Cardiac septum (tissue), 1 donor: ENCODE measurements at regions not wholly inside any gene's neighbourhood (a gene's known extent, or its start where the extent isn't known, plus 50 kb on each side); places are given as distances from the start of the nearest gene placed in this dataset.
"Not testable (repeated sequence)": the region's sequence is repeated elsewhere in the genome, so short reads cannot be mapped to it uniquely, and the experiment has no call there.

ENCODE experiments used
- DNase-seq: peaks from one replicate; pipeline ENCODE4 v3.0.0-alpha.2; 2020; ENCODE audit warnings: low spot score
- intact Hi-C: fragments of 100-400 bp; cut with DNase I; formaldehyde crosslinking; loops from one replicate; pipeline ENCODE4 v1.14.0; 2022
- donor health status: DM: no; HTN: no; CAD: no.

DNA sequence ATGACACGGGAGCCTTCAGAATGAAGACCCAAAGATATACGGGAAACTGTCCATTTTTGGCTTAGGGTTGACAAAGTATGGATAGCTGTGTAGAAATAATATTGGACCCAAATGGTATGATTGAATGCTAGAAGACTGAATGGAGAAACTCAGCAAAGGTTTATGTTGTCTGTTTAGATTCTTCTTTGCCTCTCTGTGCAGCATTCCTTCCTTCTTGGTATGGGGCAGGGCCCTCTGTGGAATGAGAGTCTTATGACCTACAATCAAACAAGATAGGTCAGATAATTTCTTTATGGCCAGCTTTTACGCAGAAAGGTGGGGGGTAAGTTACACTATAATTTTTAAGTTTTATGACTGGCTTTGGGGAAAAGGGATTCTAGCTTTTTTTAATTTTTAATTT lies 124.3 kb downstream of the PCDH10 start:
- intact Hi-C loops = no loop called here
- DNase-seq = no peak

DNA sequence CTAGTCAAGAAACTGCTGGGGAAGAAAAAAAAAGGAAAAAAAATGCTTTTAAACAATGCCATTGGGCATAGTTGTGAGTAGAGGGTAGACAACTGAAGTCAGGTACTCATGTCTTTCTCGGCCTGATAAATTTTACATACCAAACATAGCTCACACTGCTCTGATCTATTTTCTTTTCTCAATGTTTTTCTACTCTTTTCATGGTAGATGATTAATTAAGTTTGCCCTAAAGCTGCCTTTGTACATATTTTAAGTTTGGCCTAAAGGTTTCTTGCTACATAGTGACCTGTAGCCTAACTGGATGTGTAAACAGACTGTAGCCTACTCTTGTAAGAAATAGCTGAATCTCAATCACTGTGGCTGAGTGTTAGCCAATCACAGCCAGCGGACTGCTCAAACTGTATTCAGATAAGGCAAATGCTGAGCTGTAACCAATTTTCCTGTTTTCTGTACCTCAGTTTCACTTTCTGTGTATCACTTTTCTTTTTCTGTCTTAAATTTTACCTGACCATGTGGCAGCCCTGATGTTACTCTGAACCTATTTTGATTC lies 121.0 kb downstream of the PCDH10 start:
- no peak for DNase-seq
- intact Hi-C loops = no loop called here

DNA sequence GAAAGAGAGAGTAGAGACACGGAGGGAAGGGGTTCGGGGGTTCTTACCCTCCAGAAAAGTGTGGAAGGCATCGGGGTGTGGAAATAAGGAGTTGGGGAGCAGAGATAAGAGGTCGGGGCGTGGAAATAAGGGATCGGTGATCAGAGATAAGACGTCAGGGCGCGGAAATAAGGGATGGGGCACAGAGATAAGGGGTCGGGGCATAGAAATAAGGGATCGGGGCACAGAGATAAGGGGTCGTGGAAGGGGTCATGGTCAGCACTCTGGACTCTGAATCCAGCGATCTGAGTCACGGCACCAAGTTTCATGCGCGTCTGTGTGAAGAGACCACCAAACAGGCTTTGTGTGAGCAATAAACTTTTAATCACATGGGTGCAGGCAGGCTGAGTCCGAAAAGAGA lies 119.1 kb downstream of the PCDH10 start:
- intact Hi-C loops = no loop called here

DNA sequence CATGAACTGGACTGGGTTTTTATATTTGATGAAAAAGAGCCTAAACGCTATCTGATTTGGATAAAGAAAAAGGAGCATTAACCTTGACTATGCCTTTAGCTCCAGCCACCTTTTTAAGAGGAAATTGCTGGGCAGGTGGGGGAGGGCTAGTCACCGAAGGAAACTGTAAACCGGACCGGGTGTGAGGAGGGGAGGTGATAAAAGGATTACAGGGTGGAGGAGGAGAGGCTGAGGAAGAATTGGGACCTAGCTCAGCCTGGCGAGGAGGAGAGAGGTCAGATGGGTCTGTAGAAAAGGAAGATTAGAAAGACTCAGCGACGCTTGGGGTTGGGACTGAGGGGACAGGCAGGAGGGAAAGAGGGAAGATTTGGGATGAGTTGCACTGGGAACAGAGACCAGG lies 118.4 kb downstream of the PCDH10 start:
- intact Hi-C loops, DNase-seq: not testable (repeated sequence)

More for the DNA sequence above, 119.1 kb downstream of the PCDH10 start:
- DNase-seq = no peak

DNA sequence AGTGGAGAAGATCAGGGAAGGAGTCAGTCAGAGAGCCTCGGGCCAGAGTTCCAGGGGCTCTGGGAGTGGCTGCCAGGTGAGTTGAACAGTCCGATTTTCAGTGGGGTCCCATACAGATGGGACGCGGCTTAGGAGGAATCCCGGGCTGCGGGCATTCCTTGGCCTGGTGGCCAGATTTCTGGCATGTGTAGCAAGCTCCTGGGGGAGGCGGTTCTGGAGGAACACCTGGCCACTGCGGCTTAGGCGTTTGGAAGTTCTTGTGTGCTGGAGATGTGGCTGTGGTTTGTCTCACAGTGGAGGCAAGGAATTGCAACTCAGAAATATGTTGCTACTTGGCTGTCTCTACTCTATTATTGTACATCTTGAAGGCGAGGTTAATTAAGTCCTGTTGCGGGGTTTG lies 117.9 kb downstream of the PCDH10 start:
- intact Hi-C loops = not testable (repeated sequence)

DNA sequence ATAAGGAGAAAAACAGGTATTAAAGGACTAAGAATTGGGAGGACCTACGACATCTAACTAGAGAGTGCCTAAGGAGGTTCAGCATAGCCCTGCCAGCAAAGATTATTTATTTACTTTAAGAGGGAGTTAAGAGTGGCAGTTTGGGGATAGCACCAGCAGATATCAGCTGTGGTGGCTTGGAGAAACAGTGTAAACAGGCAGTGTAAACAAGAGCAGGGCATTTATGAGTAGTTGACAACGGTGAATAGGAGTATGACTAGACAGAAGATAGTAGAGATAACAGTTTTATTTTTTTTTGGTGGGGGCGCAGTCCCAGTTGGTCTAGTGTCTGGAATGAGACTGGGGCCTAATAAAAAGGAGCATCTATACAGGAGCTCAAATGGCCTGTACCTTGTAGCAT lies 115.2 kb downstream of the PCDH10 start:
- intact Hi-C loops, DNase-seq: not testable (repeated sequence)

More for the DNA sequence above, 117.9 kb downstream of the PCDH10 start:
- DNase-seq = not testable (repeated sequence)

DNA sequence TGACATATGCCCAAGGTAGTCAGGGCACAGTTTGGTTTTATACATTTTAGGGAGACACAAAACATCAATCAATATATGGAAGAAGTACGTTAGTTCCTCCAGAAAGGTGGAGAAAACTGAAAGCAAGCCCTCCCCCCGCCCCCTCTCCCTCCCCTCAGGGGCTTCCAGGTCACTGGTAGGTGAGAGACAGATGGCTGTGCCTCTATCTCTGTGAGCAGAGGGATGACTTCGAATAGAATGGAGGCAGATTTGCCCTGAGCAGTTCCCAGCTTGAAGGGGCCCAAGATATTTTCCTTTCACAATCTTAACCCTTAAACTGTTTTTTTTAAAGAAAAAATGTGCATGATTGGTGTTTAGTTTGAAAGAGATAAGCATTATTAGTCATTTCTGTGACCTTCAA lies 114.0 kb downstream of the PCDH10 start:
- intact Hi-C loops = no loop called here
- no peak for DNase-seq

DNA sequence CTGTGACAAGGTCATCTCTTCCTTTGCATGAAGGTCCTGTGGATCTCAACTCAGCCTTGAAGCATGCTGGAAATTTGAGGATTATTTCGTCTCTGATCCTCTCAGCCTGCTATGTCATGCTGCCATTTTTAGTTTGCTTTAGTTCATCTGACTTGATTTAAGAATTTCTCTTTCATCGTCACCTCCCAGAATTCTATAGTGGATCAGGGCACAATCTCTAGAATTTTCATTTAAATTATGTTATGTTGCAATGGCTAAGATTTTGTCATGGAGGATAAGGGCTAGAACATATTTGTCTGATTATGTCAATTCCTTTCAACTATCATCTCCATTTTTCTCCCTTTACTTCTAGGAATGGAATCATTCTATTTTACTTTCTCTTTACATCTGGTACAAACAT lies 98.8 kb downstream of the PCDH10 start:
- no peak for DNase-seq
- intact Hi-C loops = no loop called here

DNA sequence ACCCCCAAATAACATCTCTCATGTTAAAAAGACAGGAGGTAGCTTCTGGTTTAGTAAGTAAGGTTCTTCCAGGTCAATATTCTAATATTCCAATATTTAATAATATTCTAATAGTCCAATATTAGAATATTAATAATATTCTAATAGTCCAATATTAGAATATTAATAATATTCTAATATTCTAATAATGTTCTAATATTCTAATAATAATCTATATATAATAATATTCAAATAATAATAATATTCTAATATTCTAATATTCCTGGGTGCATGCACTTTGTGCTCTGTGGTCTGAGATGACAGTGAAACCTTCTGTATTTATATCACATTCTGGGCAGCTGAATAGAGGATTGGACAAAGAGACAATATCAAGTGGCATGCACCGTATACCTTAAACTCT lies 96.1 kb downstream of the PCDH10 start:
- no peak for DNase-seq
- intact Hi-C loops = no loop called here
